ENCODE measurements at regions not wholly inside any gene's neighbourhood (a gene's known extent, or its start where the extent isn't known, plus 50 kb on each side); places are given as distances from the start of the nearest gene placed in this dataset.

DNA sequence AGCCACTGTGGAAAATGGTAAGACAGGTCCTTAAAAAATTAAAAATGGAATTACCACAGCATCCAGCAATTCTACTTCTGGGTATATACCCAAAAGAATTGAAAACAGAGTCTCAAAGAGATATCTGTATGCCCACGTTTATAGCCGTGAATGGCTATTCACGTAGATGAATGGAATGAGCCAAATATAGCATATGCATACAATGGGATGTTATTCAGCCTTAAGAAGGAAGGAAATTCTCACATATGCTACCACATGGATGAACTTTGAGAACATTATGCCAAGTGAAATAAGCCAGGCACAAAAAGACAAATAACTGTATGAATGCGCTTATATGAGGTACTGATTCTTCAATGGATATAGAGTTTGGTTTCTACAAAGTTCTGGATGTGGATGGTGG lies 134.5 kb upstream of the KCNE2 start:
- TF ChIP-seq EZH2 (IDR thresholded peaks at IDR 0.05; ENCODE audit: borderline replicate concordance) = no peak
- TF ChIP-seq, protein P1, sequence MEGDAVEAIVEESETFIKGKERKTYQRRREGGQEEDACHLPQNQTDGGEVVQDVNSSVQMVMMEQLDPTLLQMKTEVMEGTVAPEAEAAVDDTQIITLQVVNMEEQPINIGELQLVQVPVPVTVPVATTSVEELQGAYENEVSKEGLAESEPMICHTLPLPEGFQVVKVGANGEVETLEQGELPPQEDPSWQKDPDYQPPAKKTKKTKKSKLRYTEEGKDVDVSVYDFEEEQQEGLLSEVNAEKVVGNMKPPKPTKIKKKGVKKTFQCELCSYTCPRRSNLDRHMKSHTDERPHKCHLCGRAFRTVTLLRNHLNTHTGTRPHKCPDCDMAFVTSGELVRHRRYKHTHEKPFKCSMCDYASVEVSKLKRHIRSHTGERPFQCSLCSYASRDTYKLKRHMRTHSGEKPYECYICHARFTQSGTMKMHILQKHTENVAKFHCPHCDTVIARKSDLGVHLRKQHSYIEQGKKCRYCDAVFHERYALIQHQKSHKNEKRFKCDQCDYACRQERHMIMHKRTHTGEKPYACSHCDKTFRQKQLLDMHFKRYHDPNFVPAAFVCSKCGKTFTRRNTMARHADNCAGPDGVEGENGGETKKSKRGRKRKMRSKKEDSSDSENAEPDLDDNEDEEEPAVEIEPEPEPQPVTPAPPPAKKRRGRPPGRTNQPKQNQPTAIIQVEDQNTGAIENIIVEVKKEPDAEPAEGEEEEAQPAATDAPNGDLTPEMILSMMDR (IDR thresholded peaks at IDR 0.05; ENCODE audit: poor library complexity) = no peak
- TF ChIP-seq EZH2phosphoT487 (IDR thresholded peaks at IDR 0.05; ENCODE audit: low read depth, severe bottlenecking, unreplicated experiment) = no peak

All from hepatocyte (in vitro differentiated cells).